ENCODE measurements at regions not wholly inside any gene's neighbourhood (a gene's known extent, or its start where the extent isn't known, plus 50 kb on each side); places are given as distances from the start of the nearest gene placed in this dataset.

GRCh38 chr16:85197611-85198566 lies 85.6 kb upstream of the CIBAR2 start:
- no peak for TF ChIP-seq CTCF (IDR thresholded peaks at IDR 0.05)
- no peak for TF ChIP-seq POLR2A (IDR thresholded peaks at IDR 0.05)
